Fibroblast of lung (primary cell): ENCODE measurements at regions not wholly inside any gene's neighbourhood (a gene's known extent, or its start where the extent isn't known, plus 50 kb on each side); places are given as distances from the start of the nearest gene placed in this dataset.

Experiments
- EZH2 ChIP-seq: IDR thresholded peaks from 2 replicates; pipeline ENCODE4 v1.5.1; 2012; ENCODE audit warnings: low read length, control low read depth, mild to moderate bottlenecking; ENCODE audit errors: missing control alignments
- TF ChIP-seq, protein P1 (sequence below), 2 donors: IDR thresholded peaks in 1 of 2; conservative IDR thresholded peaks in 1 of 2; 1 replicate in 1 of 2; 2 replicates in 1 of 2; pipeline ENCODE4 v1.5.1; 2011 to 2012; ENCODE audit warnings: low read length in 2 of 2, control low read depth in 1 of 2, inconsistent platforms in 1 of 2, low read depth in 1 of 2, mild to moderate bottlenecking in 1 of 2

DNA sequence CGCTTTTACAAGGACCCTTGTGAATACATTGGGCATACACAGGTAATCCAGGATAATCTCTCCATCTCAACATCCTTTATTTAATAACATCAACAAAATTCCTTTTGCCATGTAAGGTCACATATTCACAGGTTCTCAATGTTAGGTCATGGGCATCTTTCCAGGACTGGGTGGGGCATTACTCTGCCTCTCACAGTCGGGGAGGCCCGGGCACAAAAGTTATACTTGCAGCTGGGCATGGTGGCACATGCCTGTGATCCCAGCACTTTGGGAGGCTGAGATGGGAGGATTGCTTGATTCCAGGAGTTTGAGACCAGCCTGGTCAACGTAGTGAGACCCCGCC lies 93.7 kb upstream of the AP1S2 start:
- TF ChIP-seq, protein P1, sequence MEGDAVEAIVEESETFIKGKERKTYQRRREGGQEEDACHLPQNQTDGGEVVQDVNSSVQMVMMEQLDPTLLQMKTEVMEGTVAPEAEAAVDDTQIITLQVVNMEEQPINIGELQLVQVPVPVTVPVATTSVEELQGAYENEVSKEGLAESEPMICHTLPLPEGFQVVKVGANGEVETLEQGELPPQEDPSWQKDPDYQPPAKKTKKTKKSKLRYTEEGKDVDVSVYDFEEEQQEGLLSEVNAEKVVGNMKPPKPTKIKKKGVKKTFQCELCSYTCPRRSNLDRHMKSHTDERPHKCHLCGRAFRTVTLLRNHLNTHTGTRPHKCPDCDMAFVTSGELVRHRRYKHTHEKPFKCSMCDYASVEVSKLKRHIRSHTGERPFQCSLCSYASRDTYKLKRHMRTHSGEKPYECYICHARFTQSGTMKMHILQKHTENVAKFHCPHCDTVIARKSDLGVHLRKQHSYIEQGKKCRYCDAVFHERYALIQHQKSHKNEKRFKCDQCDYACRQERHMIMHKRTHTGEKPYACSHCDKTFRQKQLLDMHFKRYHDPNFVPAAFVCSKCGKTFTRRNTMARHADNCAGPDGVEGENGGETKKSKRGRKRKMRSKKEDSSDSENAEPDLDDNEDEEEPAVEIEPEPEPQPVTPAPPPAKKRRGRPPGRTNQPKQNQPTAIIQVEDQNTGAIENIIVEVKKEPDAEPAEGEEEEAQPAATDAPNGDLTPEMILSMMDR (conservative IDR thresholded peaks at IDR 0.05 in 1 of 2, IDR thresholded peaks at IDR 0.05 in 1 of 2; ENCODE audit: low read depth in 1 of 2, low read length in 2 of 2): no peak
- TF ChIP-seq EZH2: no peak
